Keratinocyte (primary cell): ENCODE measurements at regions not wholly inside any gene's neighbourhood (a gene's known extent, or its start where the extent isn't known, plus 50 kb on each side); places are given as distances from the start of the nearest gene placed in this dataset.

Source experiments
- DNase-seq: peaks from one replicate; pipeline ENCODE4 v3.0.0-alpha.2; 2011; ENCODE audit warnings: low read depth, missing footprints, low spot score
- FAIRE-seq: peaks from 2 replicates; lab custom pipeline; 2011; peaks lifted over from hg19 to GRCh38; lab: Jason Lieb, UNC
- H2AFZ ChIP-seq: 2 replicates; pipeline ENCODE4 v1.6.0; 2012; ENCODE audit warnings: low read length, control low read depth, inconsistent platforms; ENCODE audit not compliant: control insufficient read depth
- H3K27ac ChIP-seq: 2 replicates; pipeline ENCODE4 v1.5.1; 2011; ENCODE audit warnings: low read length; ENCODE audit not compliant: control insufficient read depth, insufficient read depth
- H3K27me3 ChIP-seq: 3 replicates; pipeline ENCODE4 v1.6.0; 2011; ENCODE audit warnings: low read length; ENCODE audit not compliant: control insufficient read depth, insufficient read depth; ENCODE audit errors: extremely low read depth
- H3K36me3 ChIP-seq, 2 experiments: 2 replicates in 1 of 2; 3 replicates in 1 of 2; pipeline ENCODE4 v1.5.1; 2011; ENCODE audit warnings: low read length in 2 of 2, mild to moderate bottlenecking in 1 of 2; ENCODE audit not compliant: control insufficient read depth in 2 of 2, insufficient read depth in 2 of 2; ENCODE audit errors: extremely low read depth in 1 of 2
- H3K4me1 ChIP-seq: 3 replicates; pipeline ENCODE4 v1.5.1; 2011; ENCODE audit warnings: low read length; ENCODE audit not compliant: control insufficient read depth, insufficient read depth; ENCODE audit errors: extremely low read depth
- H3K4me2 ChIP-seq: 3 replicates; pipeline ENCODE4 v1.6.0; 2011; ENCODE audit warnings: low read depth, low read length; ENCODE audit not compliant: control insufficient read depth, insufficient read depth; ENCODE audit errors: extremely low read depth
- H3K4me3 ChIP-seq, 3 experiments: fragments of 200-600 bp in 1 of 3; sonication (generic) in 1 of 3; 2 replicates in 2 of 3; 3 replicates in 1 of 3; pipeline ENCODE4 v1.5.1; 2011 to 2016; ENCODE audit warnings: low read length in 3 of 3, mild to moderate bottlenecking in 3 of 3, control low read depth in 2 of 3, inconsistent platforms in 1 of 3, low read depth in 1 of 3, mixed read lengths in 1 of 3, mixed run types in 1 of 3, moderate library complexity in 1 of 3; ENCODE audit not compliant: control insufficient read depth in 2 of 3, insufficient read depth in 2 of 3; ENCODE audit errors: extremely low read depth in 1 of 3
- H3K79me2 ChIP-seq: 2 replicates; pipeline ENCODE4 v1.6.0; 2012; ENCODE audit warnings: low read length; ENCODE audit not compliant: control insufficient read depth, insufficient read depth
- H3K9ac ChIP-seq: 3 replicates; pipeline ENCODE4 v1.6.0; 2011; ENCODE audit warnings: low read length; ENCODE audit not compliant: control insufficient read depth, insufficient read depth; ENCODE audit errors: extremely low read depth
- H3K9me1 ChIP-seq: 3 replicates; pipeline ENCODE4 v1.6.0; 2011; ENCODE audit warnings: low read length; ENCODE audit not compliant: control insufficient read depth, insufficient read depth; ENCODE audit errors: extremely low read depth
- H3K9me3 ChIP-seq: 2 replicates; pipeline ENCODE4 v1.5.1; 2012; ENCODE audit warnings: low read depth, low read length; ENCODE audit not compliant: control insufficient read depth
- H4K20me1 ChIP-seq: 3 replicates; pipeline ENCODE4 v1.6.0; 2011; ENCODE audit warnings: low read length; ENCODE audit not compliant: control insufficient read depth, insufficient read depth; ENCODE audit errors: extremely low read depth
- EZH2 ChIP-seq: IDR thresholded peaks from one replicate; pipeline ENCODE4 v1.6.1; 2012; ENCODE audit warnings: inconsistent platforms, mild to moderate bottlenecking, low read length, moderate library complexity
- dilution Hi-C: fragments of 300-500 bp; cut with MboI; formaldehyde crosslinking; loops from one replicate; pipeline ENCODE4 v1.7.0; 2020; ENCODE audit warnings: low sequenced_read_pairs; ENCODE audit not compliant: extremely low pct_ligation_motif_present
- TF ChIP-seq, protein P1 (sequence below), 3 experiments: IDR thresholded peaks in 1 of 3; conservative IDR thresholded peaks in 1 of 3; optimal IDR thresholded peaks in 1 of 3; 2 replicates in 2 of 3; 3 replicates in 1 of 3; pipeline versions ENCODE3 to v1.5.1; 2011; ENCODE audit warnings: low read length in 3 of 3, mild to moderate bottlenecking in 3 of 3, moderate library complexity in 2 of 3, control low read depth in 1 of 3, inconsistent platforms in 1 of 3; ENCODE audit not compliant: insufficient read depth in 2 of 3; ENCODE audit errors: extremely low read depth in 1 of 3

GRCh38 chr12:58496411-58497190 is 423.7 kb downstream of the LRIG3 start:
- no peak overlapping the region for H3K4me2 ChIP-seq
- peaks cover 2% of the 10 kb centered on the region for H3K9me1 ChIP-seq
- no peak overlapping the region for H2AFZ ChIP-seq
- no peaks in the 10 kb centered on the region for H4K20me1 ChIP-seq
- H3K4me3 ChIP-seq: no peak overlapping the region
- H3K27ac ChIP-seq: no peak overlapping the region
- H3K27me3 ChIP-seq: no peaks in the 10 kb centered on the region
- no peaks in the 10 kb centered on the region for H3K9me3 ChIP-seq
- dilution Hi-C loops: no loop called here
- DNase-seq (no peak), FAIRE-seq (no peak)
- TF ChIP-seq, protein P1, sequence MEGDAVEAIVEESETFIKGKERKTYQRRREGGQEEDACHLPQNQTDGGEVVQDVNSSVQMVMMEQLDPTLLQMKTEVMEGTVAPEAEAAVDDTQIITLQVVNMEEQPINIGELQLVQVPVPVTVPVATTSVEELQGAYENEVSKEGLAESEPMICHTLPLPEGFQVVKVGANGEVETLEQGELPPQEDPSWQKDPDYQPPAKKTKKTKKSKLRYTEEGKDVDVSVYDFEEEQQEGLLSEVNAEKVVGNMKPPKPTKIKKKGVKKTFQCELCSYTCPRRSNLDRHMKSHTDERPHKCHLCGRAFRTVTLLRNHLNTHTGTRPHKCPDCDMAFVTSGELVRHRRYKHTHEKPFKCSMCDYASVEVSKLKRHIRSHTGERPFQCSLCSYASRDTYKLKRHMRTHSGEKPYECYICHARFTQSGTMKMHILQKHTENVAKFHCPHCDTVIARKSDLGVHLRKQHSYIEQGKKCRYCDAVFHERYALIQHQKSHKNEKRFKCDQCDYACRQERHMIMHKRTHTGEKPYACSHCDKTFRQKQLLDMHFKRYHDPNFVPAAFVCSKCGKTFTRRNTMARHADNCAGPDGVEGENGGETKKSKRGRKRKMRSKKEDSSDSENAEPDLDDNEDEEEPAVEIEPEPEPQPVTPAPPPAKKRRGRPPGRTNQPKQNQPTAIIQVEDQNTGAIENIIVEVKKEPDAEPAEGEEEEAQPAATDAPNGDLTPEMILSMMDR (optimal IDR thresholded peaks at IDR 0.05 in 1 of 3, IDR thresholded peaks at IDR 0.05 in 1 of 3, conservative IDR thresholded peaks at IDR 0.05 in 1 of 3; ENCODE audit: extremely low read depth in 1 of 3, insufficient read depth in 2 of 3, low read length in 3 of 3): no peak
- TF ChIP-seq EZH2: no peak
- no peaks in the 10 kb centered on the region for H3K79me2 ChIP-seq
- no peaks in the 10 kb centered on the region for H3K36me3 ChIP-seq
- no peaks in the 10 kb centered on the region for H3K4me1 ChIP-seq
- H3K9ac ChIP-seq: no peak overlapping the region

DNA sequence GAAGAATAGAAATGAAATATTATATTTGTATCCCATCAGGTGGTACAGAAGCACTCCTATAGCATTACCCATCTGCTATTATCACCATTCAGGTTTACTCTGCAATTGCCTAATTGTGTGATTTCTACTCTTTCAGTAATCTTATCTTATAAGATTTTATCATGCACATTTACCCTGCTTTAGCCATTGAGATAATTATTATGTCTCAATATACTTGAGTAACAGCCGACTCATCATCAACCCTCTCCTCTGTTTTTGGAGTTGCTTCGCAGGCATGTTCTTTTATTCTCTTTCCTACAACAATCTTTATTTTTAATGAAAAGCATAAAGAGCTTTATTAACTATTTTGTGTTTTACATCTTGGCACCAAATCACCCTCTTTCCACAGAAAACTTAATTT is 419.9 kb downstream of the LRIG3 start:
- H3K4me2 ChIP-seq: no peak overlapping the region
- H3K4me1 ChIP-seq: peaks cover 7% of the 10 kb centered on the region
- FAIRE-seq (no peak), DNase-seq (no peak)
- no peaks in the 10 kb centered on the region for H3K9me3 ChIP-seq
- no peak overlapping the region for H3K27ac ChIP-seq
- H3K79me2 ChIP-seq: no peaks in the 10 kb centered on the region
- H3K27me3 ChIP-seq: no peaks in the 10 kb centered on the region
- dilution Hi-C loops: no loop called here
- no peaks in the 10 kb centered on the region for H4K20me1 ChIP-seq
- TF ChIP-seq, protein P1 (optimal IDR thresholded peaks at IDR 0.05 in 1 of 3, IDR thresholded peaks at IDR 0.05 in 1 of 3, conservative IDR thresholded peaks at IDR 0.05 in 1 of 3; ENCODE audit: extremely low read depth in 1 of 3, insufficient read depth in 2 of 3, low read length in 3 of 3): no peak
- no peak for TF ChIP-seq EZH2
- H3K36me3 ChIP-seq: no peaks in the 10 kb centered on the region
- H3K9ac ChIP-seq: no peak overlapping the region
- peaks cover 2% of the 10 kb centered on the region for H3K9me1 ChIP-seq
- H2AFZ ChIP-seq: no peak overlapping the region
- H3K4me3 ChIP-seq: no peak overlapping the region
